Heart right ventricle (tissue), 16 donors: ENCODE measurements at regions not wholly inside any gene's neighbourhood (a gene's known extent, or its start where the extent isn't known, plus 50 kb on each side); places are given as distances from the start of the nearest gene placed in this dataset.
A peak's percentile ranks its signal among the peaks of the same experiment; 100 is the strongest.

Experiments used
- ATAC-seq, 8 donors: fragments of 200-7000 bp; cut with Tn5 transposase; one replicate each; pipeline ENCODE4 v1.9.1; 2020; ENCODE audit warnings: mild to moderate bottlenecking in 8 of 8, moderate library complexity in 8 of 8, moderate number of reproducible peaks in 1 of 8
- DNase-seq, 2 donors: peaks; one replicate each; pipeline ENCODE4 v3.0.0-alpha.2; 2020
- H3K27ac ChIP-seq, 10 donors: fragments of 200-600 bp; sonication (generic) in 2 of 10; one replicate each; pipeline versions ENCODE4 v1.5.0 to v1.8.0; 2020 to 2022; ENCODE audit warnings: mild to moderate bottlenecking in 3 of 10
- H3K27me3 ChIP-seq, 7 donors: fragments of 200-600 bp; one replicate each; pipeline ENCODE4 v1.8.0; 2021 to 2022; ENCODE audit warnings: mild to moderate bottlenecking in 2 of 7
- H3K36me3 ChIP-seq, 9 donors: fragments of 200-600 bp; sonication (generic) in 1 of 9; one replicate each; pipeline versions ENCODE4 v1.5.0 to v1.8.0; 2020 to 2022; ENCODE audit warnings: mild to moderate bottlenecking in 2 of 9
- H3K4me1 ChIP-seq, 9 donors: fragments of 200-600 bp; sonication (generic) in 1 of 9; one replicate each; pipeline versions ENCODE4 v1.5.0 to v1.8.0; 2020 to 2022; ENCODE audit warnings: mild to moderate bottlenecking in 4 of 9
- H3K4me3 ChIP-seq, 10 donors: fragments of 200-600 bp; sonication (generic) in 2 of 10; one replicate each; pipeline versions ENCODE4 v1.5.0 to v1.8.0; 2020 to 2022; ENCODE audit warnings: mild to moderate bottlenecking in 7 of 10, moderate library complexity in 2 of 10
- H3K9me3 ChIP-seq, 11 donors: fragments of 200-600 bp in 10 of 11; sonication (generic) in 2 of 11; one replicate each; pipeline versions ENCODE4 v1.5.0 to v1.8.0; 2013 to 2022; ENCODE audit warnings: mild to moderate bottlenecking in 2 of 11, control low read depth in 1 of 11, moderate library complexity in 1 of 11
- WGBS, 2 donors: extraction: QIAGEN DNeasy Blood & Tissue Kit; methylation state at CpG; one replicate each; pipeline ENCODE4 v1.1.7; 2013; ENCODE audit warnings: inconsistent platforms in 1 of 2; 5-methylcytosine and 5-hydroxymethylcytosine counted together
- intact Hi-C, 10 donors: fragments of 100-400 bp; cut with DNase I; formaldehyde crosslinking; loops; one replicate each; pipeline versions ENCODE4 v1.11.1 to v1.14.2; 2022
- TF ChIP-seq, protein P1 (sequence below), 9 donors: fragments of 200-600 bp; sonication (generic) in 2 of 9; IDR thresholded peaks; one replicate each; pipeline versions ENCODE4 v1.5.0 to v1.8.0; 2021 to 2022; ENCODE audit warnings: antibody characterized with exemption in 9 of 9, mild to moderate bottlenecking in 5 of 9, moderate library complexity in 1 of 9
- donor health status: Arrhythmogenic right ventricular cardiomyopathy.
- donor health status: ischemic (EF 13 %, LVEDD 7.1; RV severe dilation, severe dysfunction).
- donor health status: healthy with polysubstance abuse.
- donor health status: DM: no; HTN: yes; CAD: no.
- donor health status: DM: no; HTN: no; CAD: no.
- donor health status: ischemic (EF 25% LVEDD 6.9; RV normal size, moderate dysfunction).
- donor health status: ischemic (EF 25% LVEDD 5.7; RV mildly dilated, moderate dysfunction).
- donor health status: healthy.
- donor health status: DM: yes; HTN: yes; CAD: no.
- donor health status: Ischemic cardiomyopathy.
- donor health status: ischemic (EF 35%, LVEDD 5.7; RV mildly dilated, moderate dysfunction).
- donor health status: nonischemic (EF 11% LVEDD 7.7; RV severe dilation, severe dysfunction).
- donor health status: DM: yes; HTN: yes; CAD: no.
- donor health status: PGD.
- donor health status: ischemic (EF 29% LVEDD 5.4; RV normal size, mild dysfunction).
- donor health status: nonischemic (EF 23%, LVEDD 6.1; RV moderate dilation, normal function).

DNA sequence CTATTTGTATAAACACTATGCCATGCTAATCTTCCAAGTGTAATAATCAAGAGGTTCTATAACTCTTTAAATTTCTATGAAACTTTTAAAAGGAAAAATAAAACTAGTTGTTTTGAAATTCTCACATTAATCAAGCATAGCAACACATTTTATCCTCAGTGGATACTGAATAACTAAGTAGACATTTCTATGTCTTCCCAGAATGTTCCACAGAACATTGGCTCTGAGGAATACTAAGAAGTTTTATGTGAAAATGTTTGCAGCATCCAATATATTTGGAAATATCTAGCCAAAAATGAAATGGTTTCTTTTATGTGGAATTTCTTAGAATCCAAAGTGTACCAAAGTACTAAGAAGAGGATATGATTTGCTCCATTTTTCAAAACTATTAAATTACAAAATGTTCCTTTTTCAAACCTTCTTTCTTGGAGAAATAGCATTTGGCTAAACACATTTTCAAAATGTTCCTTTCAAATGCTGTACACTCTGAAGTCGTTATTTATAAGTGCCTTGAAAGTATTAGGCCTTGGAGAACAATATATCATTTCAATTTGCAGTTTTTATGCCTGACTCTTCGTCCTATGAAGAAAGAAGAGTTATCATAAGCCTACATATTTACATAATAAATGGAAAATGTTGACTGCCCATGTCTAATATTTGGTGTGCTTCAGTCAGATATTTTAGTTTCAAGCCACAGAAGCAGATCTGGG, 175.6 kb upstream of the COX7C start:
- DNase-seq (no peak), ATAC-seq (peak in 1 of 8 donors; percentile 47)
- TF ChIP-seq, protein P1, sequence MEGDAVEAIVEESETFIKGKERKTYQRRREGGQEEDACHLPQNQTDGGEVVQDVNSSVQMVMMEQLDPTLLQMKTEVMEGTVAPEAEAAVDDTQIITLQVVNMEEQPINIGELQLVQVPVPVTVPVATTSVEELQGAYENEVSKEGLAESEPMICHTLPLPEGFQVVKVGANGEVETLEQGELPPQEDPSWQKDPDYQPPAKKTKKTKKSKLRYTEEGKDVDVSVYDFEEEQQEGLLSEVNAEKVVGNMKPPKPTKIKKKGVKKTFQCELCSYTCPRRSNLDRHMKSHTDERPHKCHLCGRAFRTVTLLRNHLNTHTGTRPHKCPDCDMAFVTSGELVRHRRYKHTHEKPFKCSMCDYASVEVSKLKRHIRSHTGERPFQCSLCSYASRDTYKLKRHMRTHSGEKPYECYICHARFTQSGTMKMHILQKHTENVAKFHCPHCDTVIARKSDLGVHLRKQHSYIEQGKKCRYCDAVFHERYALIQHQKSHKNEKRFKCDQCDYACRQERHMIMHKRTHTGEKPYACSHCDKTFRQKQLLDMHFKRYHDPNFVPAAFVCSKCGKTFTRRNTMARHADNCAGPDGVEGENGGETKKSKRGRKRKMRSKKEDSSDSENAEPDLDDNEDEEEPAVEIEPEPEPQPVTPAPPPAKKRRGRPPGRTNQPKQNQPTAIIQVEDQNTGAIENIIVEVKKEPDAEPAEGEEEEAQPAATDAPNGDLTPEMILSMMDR (IDR thresholded peaks at IDR 0.05), result no peak
- H3K27me3 ChIP-seq, result no peaks in the 10 kb centered on the region
- intact Hi-C loops, result no loop called here
- WGBS, 2 donors, result 49 to 66% methylated on average over 2 of the region's 2 CpGs
- no peak overlapping the region for H3K4me3 ChIP-seq
- H3K9me3 ChIP-seq, result no peaks in the 10 kb centered on the region
- H3K27ac ChIP-seq, result peak overlapping the region in 2 of 10 donors; percentile 2 to 5
- H3K36me3 ChIP-seq, result no peaks in the 10 kb centered on the region
- no peaks in the 10 kb centered on the region for H3K4me1 ChIP-seq

DNA sequence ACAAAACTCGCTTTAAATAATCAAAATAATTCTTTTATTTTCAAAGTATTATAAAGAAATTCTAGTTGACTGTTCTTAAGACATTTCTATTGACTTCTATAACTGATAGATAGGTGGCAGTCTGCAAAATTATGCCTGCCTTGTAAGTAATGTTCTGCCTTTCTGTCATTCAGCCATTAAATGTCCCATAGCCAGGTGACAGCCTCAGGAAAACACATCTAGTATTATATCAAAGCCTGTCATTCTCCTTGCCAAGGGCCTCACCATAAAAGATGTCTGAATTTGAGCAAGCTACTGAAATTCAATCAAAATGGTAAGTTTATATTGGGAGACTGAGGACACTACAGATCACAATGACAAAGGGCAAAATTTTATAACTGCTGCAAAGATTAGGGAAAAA, 170.4 kb upstream of the COX7C start:
- WGBS, 2 donors, result 68 to 74% methylated on average over 1 of the region's 1 CpG
- TF ChIP-seq, protein P1 (IDR thresholded peaks at IDR 0.05), result no peak
- H3K27ac ChIP-seq, result no peak overlapping the region
- DNase-seq (no peak), ATAC-seq (no peak)
- intact Hi-C loops, result no loop called here
- no peaks in the 10 kb centered on the region for H3K36me3 ChIP-seq
- H3K4me1 ChIP-seq, result no peaks in the 10 kb centered on the region
- H3K27me3 ChIP-seq, result no peaks in the 10 kb centered on the region
- H3K4me3 ChIP-seq, result no peak overlapping the region
- peaks cover 0 to 9% (median 0%) of the 10 kb centered on the region in 11 donors for H3K9me3 ChIP-seq

DNA sequence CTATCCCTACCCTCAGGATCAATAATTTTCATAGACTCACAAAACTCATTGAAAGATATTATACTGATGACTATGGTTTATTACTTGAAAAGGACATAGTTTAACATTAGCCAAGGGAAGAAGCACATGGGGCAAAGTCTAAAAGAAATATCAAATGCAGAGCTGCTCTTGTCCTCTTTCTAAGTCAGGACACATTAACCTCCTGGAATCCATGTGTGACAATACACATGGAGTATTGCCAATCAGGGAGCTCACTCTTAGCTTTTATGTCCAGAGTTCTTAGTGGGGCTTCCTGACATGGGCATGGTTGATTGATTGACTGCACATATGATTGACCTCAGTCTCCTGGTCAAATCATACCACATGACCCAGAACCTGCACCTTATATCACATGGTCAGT, 165.5 kb upstream of the COX7C start:
- no peaks in the 10 kb centered on the region for H3K36me3 ChIP-seq
- no peak for ATAC-seq
- TF ChIP-seq, protein P1 (IDR thresholded peaks at IDR 0.05), result no peak
- no peak for DNase-seq
- H3K27ac ChIP-seq, result no peak overlapping the region
- H3K27me3 ChIP-seq, result no peaks in the 10 kb centered on the region
- intact Hi-C loops, result no loop called here
- no peaks in the 10 kb centered on the region for H3K4me1 ChIP-seq
- H3K9me3 ChIP-seq, result peaks cover 0 to 31% (median 0%) of the 10 kb centered on the region in 11 donors
- H3K4me3 ChIP-seq, result no peak overlapping the region

DNA sequence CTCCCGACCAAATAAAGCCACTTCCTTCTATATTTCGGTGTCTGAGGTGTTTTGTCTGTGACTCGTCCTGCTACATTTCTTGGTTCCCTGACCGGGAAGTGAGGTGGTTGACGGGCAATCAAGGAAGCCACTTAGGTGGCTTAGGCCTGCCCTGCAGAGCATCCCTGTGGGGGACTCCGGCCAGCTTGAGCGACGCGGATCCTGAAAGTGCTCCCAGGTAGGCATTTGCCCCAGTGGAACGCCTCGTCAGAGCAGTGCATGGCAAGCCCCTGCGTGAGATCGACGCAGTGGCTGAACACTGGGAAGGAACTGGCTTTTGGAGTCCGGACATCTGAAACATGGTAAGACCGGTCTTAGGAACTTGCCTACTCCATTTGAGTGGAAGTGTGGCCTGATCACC, 157.2 kb upstream of the COX7C start:
- intact Hi-C loops, result no loop called here
- H3K36me3 ChIP-seq, result no peaks in the 10 kb centered on the region
- TF ChIP-seq, protein P1 (IDR thresholded peaks at IDR 0.05), result no peak
- DNase-seq (no peak), ATAC-seq (no peak)
- 95 to 96% methylated on average over 16 of the region's 16 CpGs for WGBS, 2 donors
- no peak overlapping the region for H3K4me3 ChIP-seq
- no peak overlapping the region for H3K27ac ChIP-seq
- no peaks in the 10 kb centered on the region for H3K27me3 ChIP-seq
- H3K9me3 ChIP-seq, result peaks cover 0 to 47% (median 14%) of the 10 kb centered on the region in 11 donors
- H3K4me1 ChIP-seq, result peaks cover 0 to 6% (median 0%) of the 10 kb centered on the region in 9 donors
